Epidermal melanocyte (primary cell): ENCODE measurements at regions not wholly inside any gene's neighbourhood (a gene's known extent, or its start where the extent isn't known, plus 50 kb on each side); places are given as distances from the start of the nearest gene placed in this dataset.
"Not testable (repeated sequence)": the region's sequence is repeated elsewhere in the genome, so short reads cannot be mapped to it uniquely, and the experiment has no call there.

Experiments
- DNase-seq: peaks from one replicate; pipeline ENCODE4 v3.0.0; 2011; ENCODE audit warnings: low spot score; ENCODE audit not compliant: insufficient read length

DNA sequence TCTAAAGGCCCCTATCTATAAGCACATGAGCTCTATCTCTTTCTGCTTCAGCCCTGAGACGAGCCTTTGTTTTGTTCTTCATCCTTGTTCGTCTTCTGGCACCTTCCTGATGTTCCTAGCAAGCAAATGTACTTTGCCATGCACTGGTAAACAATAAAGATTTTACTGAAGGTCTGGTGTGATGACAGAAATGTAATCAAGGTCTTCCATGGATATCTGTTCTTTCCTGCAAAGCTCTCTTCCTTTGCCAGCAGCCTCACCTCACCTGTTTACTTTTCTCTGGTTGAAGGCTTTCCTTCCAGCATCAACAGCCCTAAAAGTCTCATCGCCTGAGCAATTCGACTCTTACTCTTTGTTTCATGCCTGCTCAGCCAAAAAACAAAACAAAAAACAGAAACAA, 330.3 kb downstream of the PCNX1 start:
- no peak for DNase-seq

DNA sequence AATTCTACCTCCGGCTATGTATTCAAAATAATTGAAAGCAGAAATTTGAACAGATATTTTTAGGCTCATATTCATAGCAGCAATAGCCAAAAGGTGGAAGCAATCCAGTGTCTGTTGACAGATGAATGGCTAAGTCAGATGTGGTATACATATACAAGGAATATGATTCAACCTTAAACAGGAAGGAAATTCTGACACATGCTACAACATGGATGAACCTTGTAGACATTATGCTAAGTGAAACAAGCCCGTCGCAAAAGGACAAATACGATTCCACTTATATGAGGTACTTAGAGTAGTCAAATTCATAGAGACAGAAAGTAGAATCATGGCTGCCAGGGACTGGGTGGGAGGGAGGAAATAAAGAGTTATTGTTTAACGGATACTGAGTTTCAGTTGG, 331.6 kb downstream of the PCNX1 start:
- DNase-seq: no peak

DNA sequence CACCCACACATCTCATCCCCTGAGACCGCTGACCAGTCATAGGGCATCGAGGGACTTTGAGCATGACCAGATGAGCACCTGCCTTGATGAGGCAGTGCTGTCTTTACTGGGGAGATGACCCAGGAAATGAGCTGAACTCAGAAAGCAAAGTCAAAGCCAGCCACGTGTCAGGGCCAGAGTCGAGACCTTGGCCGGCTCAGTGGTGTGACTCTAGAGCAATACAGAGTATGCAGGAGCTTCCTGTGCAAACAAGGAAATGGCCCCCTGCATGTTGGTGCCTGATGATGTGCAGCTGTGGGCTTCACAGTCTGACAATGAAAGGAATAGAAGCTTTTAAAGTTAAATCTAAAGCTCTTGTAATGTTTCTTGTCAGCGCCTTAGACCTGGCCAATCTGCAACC, 332.9 kb downstream of the PCNX1 start:
- DNase-seq: no peak

GRCh38 chr14:71240866-71241520, 333.7 kb downstream of the PCNX1 start:
- no peak for DNase-seq

DNA sequence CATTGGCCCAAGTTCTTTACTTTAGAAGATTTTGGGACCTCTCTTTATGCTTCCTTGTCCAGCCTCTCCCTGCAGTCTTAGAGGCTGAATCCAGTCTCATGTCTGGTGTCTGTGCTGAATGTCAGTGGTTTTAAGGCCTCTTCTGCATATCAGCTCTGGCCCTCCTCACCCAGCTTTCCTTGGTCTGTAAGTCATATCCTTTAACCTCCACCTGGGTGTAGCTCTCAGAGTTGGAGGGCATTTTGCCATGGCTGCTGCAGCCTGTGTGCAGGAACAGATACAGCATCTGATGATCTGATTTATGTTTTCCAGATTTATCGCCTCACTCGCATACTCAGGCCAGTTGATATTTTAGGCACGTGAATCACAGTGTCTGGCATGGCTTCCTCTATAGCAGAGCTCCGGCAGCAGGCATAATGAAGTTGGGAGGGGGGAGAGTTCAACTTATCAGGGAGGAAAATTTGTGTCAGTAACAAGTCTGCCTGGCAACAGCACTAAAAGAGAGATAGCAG, 335.0 kb downstream of the PCNX1 start:
- DNase-seq: no peak

DNA sequence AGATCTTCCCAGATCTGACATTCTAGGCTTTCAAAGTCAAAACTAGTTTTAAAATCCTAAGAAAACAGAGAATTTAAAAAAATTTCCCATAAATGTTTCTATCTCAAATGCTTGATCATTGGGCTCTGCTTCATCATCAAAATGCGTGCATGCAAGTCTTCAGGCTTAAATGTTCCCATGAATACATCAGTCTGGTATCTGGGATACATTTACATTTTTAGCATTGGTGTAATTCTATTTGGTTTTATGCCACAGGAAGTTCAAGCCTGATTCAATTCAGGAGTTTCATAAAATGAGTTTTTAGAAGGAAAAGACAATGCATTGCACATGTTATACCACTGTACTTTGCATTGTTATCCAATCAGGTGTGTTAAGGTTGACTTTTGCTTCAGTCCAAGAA, 336.4 kb downstream of the PCNX1 start:
- DNase-seq: no peak

DNA sequence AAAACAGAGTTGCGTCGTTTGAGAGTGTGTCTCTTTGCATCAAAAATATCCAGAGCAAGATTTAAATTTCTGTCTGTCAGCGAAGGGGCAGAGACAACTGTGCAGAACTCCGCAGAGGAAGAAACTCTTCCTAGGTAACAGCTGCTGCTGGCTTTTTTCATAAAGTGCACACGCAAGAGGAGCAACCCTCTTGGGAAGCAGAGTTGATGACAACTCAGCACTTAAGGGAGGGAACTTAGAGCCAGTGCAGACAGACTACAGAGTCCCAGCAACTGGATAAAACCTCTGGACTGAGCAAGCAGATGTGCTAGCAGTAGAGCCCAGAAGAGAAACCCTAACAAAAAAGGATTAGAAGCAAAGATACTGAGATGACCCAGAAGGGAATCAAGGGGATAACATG, 337.1 kb downstream of the PCNX1 start:
- DNase-seq: no peak

DNA sequence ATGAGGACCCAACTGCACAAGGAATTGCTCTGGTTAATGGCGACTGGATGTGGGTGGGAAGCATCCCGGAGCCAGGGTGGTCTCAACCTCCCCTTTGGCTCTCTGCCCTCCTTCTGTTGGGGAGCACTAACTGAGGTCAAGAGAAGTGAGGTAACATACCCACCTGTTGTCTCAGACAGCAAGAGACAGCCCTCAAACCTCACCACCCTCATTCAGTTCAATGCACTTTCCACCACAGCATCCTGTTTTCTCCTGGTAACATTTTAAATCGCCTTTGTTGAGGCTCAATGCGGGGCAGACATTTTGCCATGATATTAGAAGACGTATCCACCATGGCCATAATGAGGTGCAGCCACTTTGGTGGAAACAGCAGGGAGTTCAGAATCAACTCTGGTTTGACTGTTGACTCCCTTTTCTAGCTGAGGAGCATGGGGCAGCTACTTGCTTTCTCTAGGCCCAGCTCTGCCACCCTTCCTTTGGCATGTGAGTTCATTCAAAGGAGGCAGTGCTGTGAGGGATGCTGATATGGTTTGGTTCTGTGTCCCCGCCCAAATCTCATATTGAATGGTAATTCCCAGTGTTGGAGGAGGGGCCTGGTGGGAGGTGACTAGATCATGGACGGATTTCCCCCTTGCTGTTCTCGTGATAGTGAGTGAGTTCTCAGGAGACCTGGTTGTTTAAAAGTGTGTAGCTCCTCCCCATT, 338.6 kb downstream of the PCNX1 start:
- DNase-seq: no peak

GRCh38 chr14:71246539-71246938, 339.3 kb downstream of the PCNX1 start:
- DNase-seq: no peak

DNA sequence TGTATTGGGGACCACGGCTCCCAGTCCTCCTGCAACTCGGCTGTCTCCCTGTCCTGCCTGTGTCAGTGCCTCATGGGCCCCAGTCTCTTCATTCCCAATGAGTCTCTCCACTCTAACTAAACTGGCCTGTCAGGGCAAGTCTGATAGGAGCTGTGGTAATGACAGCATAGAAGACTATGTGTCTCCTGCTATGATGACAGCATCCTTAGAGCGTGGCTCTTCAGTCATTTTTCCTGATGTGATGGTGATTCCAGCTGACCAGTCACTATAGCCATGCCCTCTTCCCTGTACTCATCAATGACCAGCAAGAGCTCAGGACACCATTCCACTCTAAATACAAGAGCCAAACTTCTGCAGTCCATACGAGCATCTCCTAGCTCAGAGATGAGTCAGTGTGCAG, 339.8 kb downstream of the PCNX1 start:
- DNase-seq: no peak

GRCh38 chr14:71248194-71248593, 340.9 kb downstream of the PCNX1 start:
- no peak for DNase-seq

DNA sequence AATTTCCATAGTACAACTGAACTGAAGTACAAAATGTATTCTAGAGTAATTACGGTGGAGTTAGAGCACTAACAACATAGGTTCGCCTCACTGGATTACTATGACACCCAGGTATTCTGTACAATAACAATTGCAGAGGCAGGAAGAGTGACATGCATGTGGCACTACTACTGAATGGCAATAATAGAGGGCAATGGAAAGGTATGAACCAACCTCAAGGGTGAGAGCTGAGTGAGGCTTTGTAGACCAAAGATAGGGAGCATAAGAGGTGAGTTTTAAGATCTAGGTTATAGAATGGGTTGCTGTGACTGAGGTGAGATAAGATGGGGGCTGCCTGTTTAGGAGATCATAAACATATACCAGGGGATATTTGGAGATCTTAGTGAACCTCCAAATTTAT, 343.1 kb downstream of the PCNX1 start:
- DNase-seq: no peak

- no peak for DNase-seq
These were observed 343.5 kb downstream of the PCNX1 start for GRCh38 chr14:71250791-71251190.

DNA sequence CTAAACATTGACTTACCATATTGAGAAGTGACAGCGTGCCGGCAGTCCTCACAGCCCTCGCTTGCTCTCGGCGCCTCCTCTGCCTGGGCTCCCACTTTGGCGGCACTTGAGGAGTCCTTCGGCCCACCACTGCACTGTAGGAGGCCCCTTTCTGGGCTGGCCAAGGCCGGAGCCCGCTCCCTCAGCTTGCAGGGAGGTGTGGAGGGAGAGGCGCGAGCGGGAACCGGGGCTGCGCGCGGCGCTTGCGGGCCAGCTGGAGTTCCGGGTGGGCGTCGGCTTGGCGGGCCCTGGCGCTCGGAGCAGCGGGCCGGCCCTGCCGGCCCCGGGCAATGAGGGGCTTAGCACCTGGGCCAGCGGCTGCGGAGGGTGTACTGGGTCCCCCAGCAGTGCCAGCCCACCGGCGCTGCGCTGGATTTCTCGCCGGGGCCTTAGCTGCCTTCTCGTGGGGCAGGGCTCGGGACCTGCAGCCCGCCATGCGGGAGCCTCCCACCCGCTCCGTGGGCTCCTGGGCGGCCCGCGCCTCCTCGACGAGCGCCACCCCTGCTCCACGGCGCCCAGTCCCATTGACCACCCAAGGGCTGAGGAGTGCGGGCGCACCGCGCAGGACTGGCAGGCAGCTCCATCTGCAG, 346.9 kb downstream of the PCNX1 start:
- not testable (repeated sequence) for DNase-seq

DNA sequence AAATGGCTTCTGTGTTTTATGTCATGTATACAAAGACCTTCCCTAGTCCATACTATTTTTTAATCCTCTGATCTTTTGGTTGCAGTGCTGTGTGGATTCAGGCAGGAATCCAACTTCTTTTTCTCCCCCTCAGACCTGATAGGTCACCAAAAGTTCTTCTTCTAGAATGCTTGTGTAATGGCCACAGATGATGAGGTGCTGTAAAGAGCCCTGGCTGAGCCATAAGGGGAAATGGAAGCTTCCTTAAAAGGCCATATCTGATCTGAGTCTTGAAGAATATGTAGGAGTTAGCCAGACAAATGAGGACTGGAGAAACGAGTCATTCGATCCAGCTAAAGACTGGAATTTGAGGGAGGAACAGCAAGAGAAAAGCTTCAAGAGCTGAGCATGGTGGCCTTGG, 353.9 kb downstream of the PCNX1 start:
- DNase-seq: no peak

GRCh38 chr14:71262441-71262840, 355.2 kb downstream of the PCNX1 start:
- no peak for DNase-seq

- no peak for DNase-seq
These were observed 357.0 kb downstream of the PCNX1 start for GRCh38 chr14:71264260-71264659.

GRCh38 chr14:71267007-71267513, 359.8 kb downstream of the PCNX1 start:
- no peak for DNase-seq

GRCh38 chr14:71267691-71268090, 360.4 kb downstream of the PCNX1 start:
- no peak for DNase-seq

GRCh38 chr14:71270111-71270510, 362.9 kb downstream of the PCNX1 start:
- no peak for DNase-seq

GRCh38 chr14:71271166-71271945, 364.1 kb downstream of the PCNX1 start:
- DNase-seq: no peak

DNA sequence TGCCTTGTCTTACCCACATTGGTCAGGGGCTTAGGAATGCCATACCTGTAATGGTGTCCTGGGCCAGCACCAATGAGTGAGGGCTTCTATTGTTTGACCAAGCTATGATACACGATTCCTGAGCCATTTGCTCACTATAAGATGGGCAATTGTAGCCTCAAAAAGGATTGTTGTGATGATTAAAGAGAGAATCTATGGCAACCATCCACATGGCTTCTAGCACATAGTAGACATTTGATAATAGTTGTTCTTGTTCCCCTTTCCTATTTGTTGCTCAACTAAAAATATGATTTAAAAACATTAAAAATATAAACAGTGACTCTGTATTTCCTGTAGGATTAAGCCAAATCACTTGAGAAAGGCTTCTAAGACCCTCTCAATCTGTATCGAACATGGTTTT, 366.1 kb downstream of the PCNX1 start:
- no peak for DNase-seq
